Gastroesophageal sphincter (tissue), 3 donors: ENCODE measurements at regions not wholly inside any gene's neighbourhood (a gene's known extent, or its start where the extent isn't known, plus 50 kb on each side); places are given as distances from the start of the nearest gene placed in this dataset.

Source experiments
- CTCF ChIP-seq, 4 experiments: fragments of 200-600 bp in 2 of 4; fragments of 450-650 bp in 2 of 4; sonication (generic) in 1 of 4; IDR thresholded peaks; one replicate each; pipeline ENCODE4 v1.5.1; 2017 to 2019; ENCODE audit warnings: antibody characterized with exemption in 4 of 4, mild to moderate bottlenecking in 2 of 4, moderate library complexity in 2 of 4
- POLR2A ChIP-seq, 2 donors: fragments of 450-650 bp; IDR thresholded peaks; one replicate each; pipeline ENCODE4 v1.6.1; 2017; ENCODE audit warnings: antibody characterized with exemption in 2 of 2, mild to moderate bottlenecking in 2 of 2, moderate library complexity in 1 of 2
- POLR2AphosphoS5 ChIP-seq: sonication (generic); formaldehyde crosslinking; IDR thresholded peaks from one replicate; pipeline ENCODE4 v1.6.1; 2017; ENCODE audit warnings: antibody characterized with exemption

GRCh38 chr12:63499567-63499966, 168.7 kb downstream of the DPY19L2 start:
- TF ChIP-seq CTCF (IDR thresholded peaks at IDR 0.05) (no peak), POLR2AphosphoS5 (no peak), POLR2A (IDR thresholded peaks at IDR 0.05) (no peak)
